Gastroesophageal sphincter (tissue), 3 donors: ENCODE measurements at regions not wholly inside any gene's neighbourhood (a gene's known extent, or its start where the extent isn't known, plus 50 kb on each side); places are given as distances from the start of the nearest gene placed in this dataset.

Experiments
- EP300 ChIP-seq: sonication (generic); formaldehyde crosslinking; IDR thresholded peaks from one replicate; pipeline ENCODE4 v1.6.1; 2017; ENCODE audit warnings: antibody characterized with exemption, mild to moderate bottlenecking
- POLR2A ChIP-seq, 2 donors: fragments of 450-650 bp; IDR thresholded peaks; one replicate each; pipeline ENCODE4 v1.6.1; 2017; ENCODE audit warnings: antibody characterized with exemption in 2 of 2, mild to moderate bottlenecking in 2 of 2, moderate library complexity in 1 of 2
- POLR2AphosphoS5 ChIP-seq: sonication (generic); formaldehyde crosslinking; IDR thresholded peaks from one replicate; pipeline ENCODE4 v1.6.1; 2017; ENCODE audit warnings: antibody characterized with exemption
- TF ChIP-seq, protein P1 (sequence below), 4 experiments: fragments of 200-600 bp in 2 of 4; fragments of 450-650 bp in 2 of 4; sonication (generic) in 1 of 4; IDR thresholded peaks; one replicate each; pipeline ENCODE4 v1.5.1; 2017 to 2019; ENCODE audit warnings: antibody characterized with exemption in 4 of 4, mild to moderate bottlenecking in 2 of 4, moderate library complexity in 2 of 4

DNA sequence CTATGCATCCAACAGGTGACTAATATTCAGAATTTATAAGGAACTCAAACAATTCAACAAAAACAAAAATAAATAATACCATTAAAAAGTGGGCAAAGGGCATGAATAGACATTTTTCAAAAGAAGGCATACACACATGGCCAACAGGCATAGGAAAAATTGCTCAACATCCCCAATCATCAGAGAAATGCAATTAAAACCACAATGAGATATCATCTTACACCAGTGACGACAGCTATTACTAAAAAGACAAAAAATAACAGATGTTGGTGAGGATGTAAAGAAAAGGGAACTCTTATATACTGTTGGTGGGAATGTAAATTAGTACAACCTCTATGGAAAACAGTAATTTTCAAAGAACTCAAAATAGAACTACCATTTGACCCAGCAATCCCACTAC is 250.4 kb upstream of the N4BP1 start:
- TF ChIP-seq, protein P1, sequence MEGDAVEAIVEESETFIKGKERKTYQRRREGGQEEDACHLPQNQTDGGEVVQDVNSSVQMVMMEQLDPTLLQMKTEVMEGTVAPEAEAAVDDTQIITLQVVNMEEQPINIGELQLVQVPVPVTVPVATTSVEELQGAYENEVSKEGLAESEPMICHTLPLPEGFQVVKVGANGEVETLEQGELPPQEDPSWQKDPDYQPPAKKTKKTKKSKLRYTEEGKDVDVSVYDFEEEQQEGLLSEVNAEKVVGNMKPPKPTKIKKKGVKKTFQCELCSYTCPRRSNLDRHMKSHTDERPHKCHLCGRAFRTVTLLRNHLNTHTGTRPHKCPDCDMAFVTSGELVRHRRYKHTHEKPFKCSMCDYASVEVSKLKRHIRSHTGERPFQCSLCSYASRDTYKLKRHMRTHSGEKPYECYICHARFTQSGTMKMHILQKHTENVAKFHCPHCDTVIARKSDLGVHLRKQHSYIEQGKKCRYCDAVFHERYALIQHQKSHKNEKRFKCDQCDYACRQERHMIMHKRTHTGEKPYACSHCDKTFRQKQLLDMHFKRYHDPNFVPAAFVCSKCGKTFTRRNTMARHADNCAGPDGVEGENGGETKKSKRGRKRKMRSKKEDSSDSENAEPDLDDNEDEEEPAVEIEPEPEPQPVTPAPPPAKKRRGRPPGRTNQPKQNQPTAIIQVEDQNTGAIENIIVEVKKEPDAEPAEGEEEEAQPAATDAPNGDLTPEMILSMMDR (IDR thresholded peaks at IDR 0.05) = no peak
- TF ChIP-seq POLR2A (IDR thresholded peaks at IDR 0.05) = no peak
- TF ChIP-seq POLR2AphosphoS5 = no peak
- no peak for TF ChIP-seq EP300
